Loucy (cell line): ENCODE measurements at regions not wholly inside any gene's neighbourhood (a gene's known extent, or its start where the extent isn't known, plus 50 kb on each side); places are given as distances from the start of the nearest gene placed in this dataset.

Source experiments
- H2AFZ ChIP-seq: fragments of 200-600 bp; sonication (generic); 2 replicates; pipeline ENCODE4 v1.6.0; 2016; ENCODE audit warnings: antibody characterized with exemption, mild to moderate bottlenecking, low read length, moderate library complexity
- H3F3A ChIP-seq: fragments of 200-600 bp; 2 replicates; pipeline ENCODE4 v1.6.0; 2016; ENCODE audit warnings: antibody characterized with exemption, low read depth, mild to moderate bottlenecking
- H3K27me3 ChIP-seq: fragments of 200-600 bp; sonication (generic); 2 replicates; pipeline ENCODE4 v1.6.1; 2014; ENCODE audit warnings: low read length, mild to moderate bottlenecking; ENCODE audit not compliant: insufficient read depth, poor library complexity, severe bottlenecking
- H3K36me3 ChIP-seq: fragments of 200-600 bp; sonication (generic); 2 replicates; pipeline ENCODE4 v1.6.1; 2016; ENCODE audit warnings: low read length; ENCODE audit not compliant: insufficient read depth
- H3K4me1 ChIP-seq: fragments of 200-600 bp; sonication (generic); 2 replicates; pipeline ENCODE4 v1.5.1; 2014; ENCODE audit warnings: low read length, mild to moderate bottlenecking; ENCODE audit not compliant: insufficient read depth, poor library complexity, severe bottlenecking
- H3K4me2 ChIP-seq: fragments of 200-600 bp; sonication (generic); 2 replicates; pipeline ENCODE4 v1.6.0; 2014; ENCODE audit warnings: antibody characterized with exemption, low read length, low read depth, mild to moderate bottlenecking; ENCODE audit not compliant: poor library complexity, severe bottlenecking
- H3K4me3 ChIP-seq: fragments of 200-600 bp; sonication (generic); 2 replicates; pipeline ENCODE4 v1.5.1; 2014; ENCODE audit warnings: low read length, mild to moderate bottlenecking, mixed read lengths; ENCODE audit not compliant: poor library complexity, severe bottlenecking
- H3K79me2 ChIP-seq: fragments of 200-600 bp; sonication (generic); 2 replicates; pipeline ENCODE4 v1.6.1; 2014; ENCODE audit warnings: low read length; ENCODE audit not compliant: insufficient read depth
- H3K9ac ChIP-seq: fragments of 200-600 bp; sonication (generic); 2 replicates; pipeline ENCODE4 v1.6.0; 2014; ENCODE audit warnings: mild to moderate bottlenecking, low read depth, low read length, moderate library complexity; ENCODE audit not compliant: poor library complexity, severe bottlenecking
- H3K9me2 ChIP-seq: fragments of 200-600 bp; sonication (generic); replicated peaks from 2 replicates; pipeline ENCODE4 v1.6.1; 2016; ENCODE audit warnings: low read depth, low read length, mixed read lengths
- H3K9me3 ChIP-seq: fragments of 200-600 bp; sonication (generic); 2 replicates; pipeline ENCODE4 v1.6.1; 2014; ENCODE audit warnings: mild to moderate bottlenecking, antibody characterized with exemption, low read length, low read depth; ENCODE audit not compliant: insufficient read depth
- H4K20me1 ChIP-seq: fragments of 200-600 bp; sonication (generic); 2 replicates; pipeline ENCODE4 v1.6.0; 2014; ENCODE audit warnings: antibody characterized with exemption, low read length, mild to moderate bottlenecking; ENCODE audit not compliant: insufficient read depth, poor library complexity, severe bottlenecking
- CTCF ChIP-seq: fragments of 200-600 bp; sonication (generic); conservative IDR thresholded peaks from 2 replicates; pipeline ENCODE4 v1.5.1; 2014; ENCODE audit warnings: mild to moderate bottlenecking, antibody characterized with exemption, low read length
- EZH2phosphoT487 ChIP-seq: fragments of 200-600 bp; IDR thresholded peaks from 2 replicates; pipeline ENCODE4 v1.6.1; 2018; ENCODE audit warnings: antibody characterized with exemption, mild to moderate bottlenecking, moderate library complexity, borderline replicate concordance

GRCh38 chr2:122856696-122857095, 1101.2 kb downstream of the TSN start:
- Histone ChIP-seq H3K79me2 (no peaks in the 10 kb centered on the region), H3F3A (no peaks in the 10 kb centered on the region), H4K20me1 (no peaks in the 10 kb centered on the region), H3K4me3 (no peak overlapping the region), H3K36me3 (no peaks in the 10 kb centered on the region), H3K4me2 (no peak overlapping the region), H2AFZ (no peak overlapping the region), H3K9me3 (no peaks in the 10 kb centered on the region), H3K27me3 (no peaks in the 10 kb centered on the region), H3K9me2 (no peaks in the 10 kb centered on the region), H3K4me1 (no peaks in the 10 kb centered on the region), H3K9ac (no peak overlapping the region)
- TF ChIP-seq CTCF, result no peak
- TF ChIP-seq EZH2phosphoT487, result no peak

- TF ChIP-seq EZH2phosphoT487 (no peak), CTCF (no peak)
- no peak overlapping the region for H3K4me2 ChIP-seq
- H3K79me2 ChIP-seq, result no peaks in the 10 kb centered on the region
- H3K4me3 ChIP-seq, result no peak overlapping the region
- no peaks in the 10 kb centered on the region for H3K9me3 ChIP-seq
- H3K36me3 ChIP-seq, result no peaks in the 10 kb centered on the region
- H3K9me2 ChIP-seq, result no peaks in the 10 kb centered on the region
- H3F3A ChIP-seq, result no peaks in the 10 kb centered on the region
- no peak overlapping the region for H3K9ac ChIP-seq
- H3K4me1 ChIP-seq, result no peaks in the 10 kb centered on the region
- no peaks in the 10 kb centered on the region for H4K20me1 ChIP-seq
- no peak overlapping the region for H2AFZ ChIP-seq
- no peaks in the 10 kb centered on the region for H3K27me3 ChIP-seq
Measured at GRCh38 chr2:122858075-122858702, 1102.7 kb downstream of the TSN start.

- no peak overlapping the region for H2AFZ ChIP-seq
- H3K4me2 ChIP-seq, result no peak overlapping the region
- H3K4me3 ChIP-seq, result no peak overlapping the region
- no peak overlapping the region for H3K9ac ChIP-seq
- no peaks in the 10 kb centered on the region for H3F3A ChIP-seq
- no peaks in the 10 kb centered on the region for H3K9me2 ChIP-seq
- H4K20me1 ChIP-seq, result no peaks in the 10 kb centered on the region
- H3K36me3 ChIP-seq, result no peaks in the 10 kb centered on the region
- H3K27me3 ChIP-seq, result no peaks in the 10 kb centered on the region
- no peaks in the 10 kb centered on the region for H3K9me3 ChIP-seq
- no peaks in the 10 kb centered on the region for H3K79me2 ChIP-seq
- H3K4me1 ChIP-seq, result no peaks in the 10 kb centered on the region
- no peak for TF ChIP-seq CTCF
- no peak for TF ChIP-seq EZH2phosphoT487
Measured at GRCh38 chr2:122858813-122859212, 1103.4 kb downstream of the TSN start.
